Endodermal cell (in vitro differentiated cells): ENCODE measurements at regions not wholly inside any gene's neighbourhood (a gene's known extent, or its start where the extent isn't known, plus 50 kb on each side); places are given as distances from the start of the nearest gene placed in this dataset.

Experiments used
- DNase-seq: peaks from one replicate; pipeline ENCODE4 v3.0.0-alpha.2; 2017
- H3K27ac ChIP-seq: 2 replicates; pipeline ENCODE4 v1.5.1; 2013; ENCODE audit warnings: mild to moderate bottlenecking, low read depth, low read length, moderate library complexity
- H3K27me3 ChIP-seq: 2 replicates; pipeline ENCODE4 v1.6.1; 2013; ENCODE audit warnings: mild to moderate bottlenecking, low read length, moderate library complexity; ENCODE audit not compliant: insufficient read depth, control insufficient read depth, poor library complexity, severe bottlenecking
- H3K36me3 ChIP-seq: 2 replicates; pipeline ENCODE4 v1.7.0; 2013; ENCODE audit warnings: mild to moderate bottlenecking, low read length, moderate library complexity; ENCODE audit not compliant: control insufficient read depth, insufficient read depth
- H3K4me1 ChIP-seq: one replicate; pipeline ENCODE4 v1.7.0; 2013; ENCODE audit warnings: low read length; ENCODE audit not compliant: control insufficient read depth, insufficient read depth
- H3K4me3 ChIP-seq: 2 replicates; pipeline ENCODE4 v1.5.1; 2013; ENCODE audit warnings: mild to moderate bottlenecking, low read length, moderate library complexity
- H3K9ac ChIP-seq: 2 replicates; pipeline ENCODE4 v1.6.1; 2013; ENCODE audit warnings: mild to moderate bottlenecking, low read length, moderate library complexity; ENCODE audit not compliant: poor library complexity, severe bottlenecking; ENCODE audit errors: extremely low read depth
- H3K9me3 ChIP-seq: 2 replicates; pipeline ENCODE4 v1.6.1; 2013; ENCODE audit warnings: mild to moderate bottlenecking, low read length, moderate library complexity; ENCODE audit not compliant: control insufficient read depth
- H3K27ac Mint-ChIP-seq: 2 replicates; pipeline ENCODE4 v1.8.0; 2020; ENCODE audit warnings: mixed read lengths
- H3K27me3 Mint-ChIP-seq: 2 replicates; pipeline ENCODE4 v1.8.0; 2021; ENCODE audit warnings: mild to moderate bottlenecking, mixed read lengths; ENCODE audit not compliant: insufficient read depth
- H3K36me3 Mint-ChIP-seq: 2 replicates; pipeline ENCODE4 v1.8.0; 2020; ENCODE audit warnings: low read depth, mixed read lengths
- H3K4me1 Mint-ChIP-seq: 2 replicates; pipeline ENCODE4 v1.8.0; 2020; ENCODE audit warnings: mixed read lengths
- H3K4me3 Mint-ChIP-seq: 2 replicates; pipeline ENCODE4 v1.8.0; 2020; ENCODE audit warnings: mild to moderate bottlenecking, moderate library complexity, mixed read lengths
- H3K9me3 Mint-ChIP-seq: 2 replicates; pipeline ENCODE4 v1.8.0; 2020; ENCODE audit warnings: mild to moderate bottlenecking, mixed read lengths
- WGBS, 2 experiments: methylation state at CpG; one replicate each; pipeline versions ENCODE4 v1.1.5 to v1.1.7; 2013; ENCODE audit warnings: missing lambda C conversion rate in 2 of 2, mixed read lengths in 1 of 2; ENCODE audit not compliant: insufficient coverage in 1 of 2, insufficient read length in 1 of 2; 5-methylcytosine and 5-hydroxymethylcytosine counted together
- TF ChIP-seq, protein P1 (sequence below): fragments of 200-600 bp; sonication (generic); conservative IDR thresholded peaks from 2 replicates; pipeline ENCODE4 v1.5.0; 2021; ENCODE audit warnings: antibody characterized with exemption, mild to moderate bottlenecking

- H3K9me3 ChIP-seq: peaks cover 13% of the 10 kb centered on the region
- H3K27me3 Mint-ChIP-seq: peaks cover 54% of the 10 kb centered on the region
- WGBS, 2 experiments: 92 to 100% methylated on average over 2 to 3 of the region's 3 CpGs
- H3K9ac ChIP-seq: no peak overlapping the region
- peaks cover 21% of the 10 kb centered on the region for H3K4me1 Mint-ChIP-seq
- H3K4me3 Mint-ChIP-seq: no peak overlapping the region
- no peaks in the 10 kb centered on the region for H3K36me3 Mint-ChIP-seq
- no peaks in the 10 kb centered on the region for H3K36me3 ChIP-seq
- TF ChIP-seq, protein P1, sequence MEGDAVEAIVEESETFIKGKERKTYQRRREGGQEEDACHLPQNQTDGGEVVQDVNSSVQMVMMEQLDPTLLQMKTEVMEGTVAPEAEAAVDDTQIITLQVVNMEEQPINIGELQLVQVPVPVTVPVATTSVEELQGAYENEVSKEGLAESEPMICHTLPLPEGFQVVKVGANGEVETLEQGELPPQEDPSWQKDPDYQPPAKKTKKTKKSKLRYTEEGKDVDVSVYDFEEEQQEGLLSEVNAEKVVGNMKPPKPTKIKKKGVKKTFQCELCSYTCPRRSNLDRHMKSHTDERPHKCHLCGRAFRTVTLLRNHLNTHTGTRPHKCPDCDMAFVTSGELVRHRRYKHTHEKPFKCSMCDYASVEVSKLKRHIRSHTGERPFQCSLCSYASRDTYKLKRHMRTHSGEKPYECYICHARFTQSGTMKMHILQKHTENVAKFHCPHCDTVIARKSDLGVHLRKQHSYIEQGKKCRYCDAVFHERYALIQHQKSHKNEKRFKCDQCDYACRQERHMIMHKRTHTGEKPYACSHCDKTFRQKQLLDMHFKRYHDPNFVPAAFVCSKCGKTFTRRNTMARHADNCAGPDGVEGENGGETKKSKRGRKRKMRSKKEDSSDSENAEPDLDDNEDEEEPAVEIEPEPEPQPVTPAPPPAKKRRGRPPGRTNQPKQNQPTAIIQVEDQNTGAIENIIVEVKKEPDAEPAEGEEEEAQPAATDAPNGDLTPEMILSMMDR: no peak
- no peak for DNase-seq
- peaks cover 49% of the 10 kb centered on the region for H3K27me3 ChIP-seq
- no peak overlapping the region for H3K4me3 ChIP-seq
- peaks cover 2% of the 10 kb centered on the region for H3K4me1 ChIP-seq
- no peak overlapping the region for H3K27ac Mint-ChIP-seq
- H3K27ac ChIP-seq: no peak overlapping the region
- peaks cover 12% of the 10 kb centered on the region for H3K9me3 Mint-ChIP-seq
These were observed 286.1 kb upstream of the FOXQ1 start for GRCh38 chr6:1025821-1026220.

- Mint-ChIP-seq H3K4me1 (peaks cover 21% of the 10 kb centered on the region), H3K36me3 (no peaks in the 10 kb centered on the region), H3K27me3 (peaks cover 55% of the 10 kb centered on the region), H3K27ac (no peak overlapping the region), H3K9me3 (peaks cover 10% of the 10 kb centered on the region), H3K4me3 (no peak overlapping the region)
- WGBS, 2 experiments: 51 to 67% methylated on average over 8 to 9 of the region's 9 CpGs
- H3K4me3 ChIP-seq: no peak overlapping the region
- peaks cover 45% of the 10 kb centered on the region for H3K27me3 ChIP-seq
- H3K27ac ChIP-seq: no peak overlapping the region
- DNase-seq: no peak
- no peaks in the 10 kb centered on the region for H3K36me3 ChIP-seq
- peaks cover 2% of the 10 kb centered on the region for H3K4me1 ChIP-seq
- no peak overlapping the region for H3K9ac ChIP-seq
- H3K9me3 ChIP-seq: peaks cover 9% of the 10 kb centered on the region
- TF ChIP-seq, protein P1: no peak
These were observed 287.3 kb upstream of the FOXQ1 start for GRCh38 chr6:1024587-1024986.

DNA sequence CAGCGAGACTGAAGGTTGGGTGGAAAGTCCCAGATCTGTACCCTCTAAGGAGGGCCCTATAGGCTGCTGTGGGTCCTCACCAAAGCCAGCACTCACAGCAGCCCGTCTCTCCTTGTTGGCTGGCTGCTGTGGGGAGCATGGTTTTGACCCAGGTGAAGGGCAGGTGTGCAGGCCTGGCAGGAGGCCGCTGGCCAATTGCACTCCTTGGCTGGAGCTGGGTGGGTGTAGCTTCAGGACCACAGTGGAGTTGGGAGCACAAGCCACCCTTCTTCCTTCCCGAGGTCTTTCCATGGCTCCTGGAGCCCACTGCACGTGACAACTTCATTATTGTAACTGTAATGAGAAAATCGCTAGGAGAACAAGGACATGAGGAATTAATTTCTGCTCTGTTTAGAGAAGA is 287.7 kb upstream of the FOXQ1 start:
- 93 to 94% methylated on average over 4 to 6 of the region's 6 CpGs for WGBS, 2 experiments

More for the DNA sequence above, 287.7 kb upstream of the FOXQ1 start:
- H3K36me3 ChIP-seq: no peaks in the 10 kb centered on the region
- Mint-ChIP-seq H3K9me3 (peaks cover 10% of the 10 kb centered on the region), H3K36me3 (no peaks in the 10 kb centered on the region), H3K4me3 (no peak overlapping the region), H3K27me3 (peaks cover 51% of the 10 kb centered on the region), H3K4me1 (peaks cover 21% of the 10 kb centered on the region), H3K27ac (no peak overlapping the region)
- TF ChIP-seq, protein P1: no peak
- H3K27me3 ChIP-seq: peaks cover 41% of the 10 kb centered on the region
- no peak overlapping the region for H3K4me3 ChIP-seq
- peaks cover 6% of the 10 kb centered on the region for H3K9me3 ChIP-seq
- H3K4me1 ChIP-seq: peaks cover 2% of the 10 kb centered on the region
- no peak overlapping the region for H3K27ac ChIP-seq
- no peak overlapping the region for H3K9ac ChIP-seq
- no peak for DNase-seq
